ENCODE measurements at regions not wholly inside any gene's neighbourhood (a gene's known extent, or its start where the extent isn't known, plus 50 kb on each side); places are given as distances from the start of the nearest gene placed in this dataset.
"Not testable (repeated sequence)": the region's sequence is repeated elsewhere in the genome, so short reads cannot be mapped to it uniquely, and the experiment has no call there.

GRCh38 chr19:22491746-22492145 lies 69.6 kb upstream of the ZNF98 start:
- TF ChIP-seq, protein P1, sequence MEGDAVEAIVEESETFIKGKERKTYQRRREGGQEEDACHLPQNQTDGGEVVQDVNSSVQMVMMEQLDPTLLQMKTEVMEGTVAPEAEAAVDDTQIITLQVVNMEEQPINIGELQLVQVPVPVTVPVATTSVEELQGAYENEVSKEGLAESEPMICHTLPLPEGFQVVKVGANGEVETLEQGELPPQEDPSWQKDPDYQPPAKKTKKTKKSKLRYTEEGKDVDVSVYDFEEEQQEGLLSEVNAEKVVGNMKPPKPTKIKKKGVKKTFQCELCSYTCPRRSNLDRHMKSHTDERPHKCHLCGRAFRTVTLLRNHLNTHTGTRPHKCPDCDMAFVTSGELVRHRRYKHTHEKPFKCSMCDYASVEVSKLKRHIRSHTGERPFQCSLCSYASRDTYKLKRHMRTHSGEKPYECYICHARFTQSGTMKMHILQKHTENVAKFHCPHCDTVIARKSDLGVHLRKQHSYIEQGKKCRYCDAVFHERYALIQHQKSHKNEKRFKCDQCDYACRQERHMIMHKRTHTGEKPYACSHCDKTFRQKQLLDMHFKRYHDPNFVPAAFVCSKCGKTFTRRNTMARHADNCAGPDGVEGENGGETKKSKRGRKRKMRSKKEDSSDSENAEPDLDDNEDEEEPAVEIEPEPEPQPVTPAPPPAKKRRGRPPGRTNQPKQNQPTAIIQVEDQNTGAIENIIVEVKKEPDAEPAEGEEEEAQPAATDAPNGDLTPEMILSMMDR (IDR thresholded peaks at IDR 0.05; ENCODE audit: insufficient read depth, missing control alignments), result no peak
- FAIRE-seq (no peak), DNase-seq (ENCODE audit: insufficient read length, low spot score) (no peak)

DNA sequence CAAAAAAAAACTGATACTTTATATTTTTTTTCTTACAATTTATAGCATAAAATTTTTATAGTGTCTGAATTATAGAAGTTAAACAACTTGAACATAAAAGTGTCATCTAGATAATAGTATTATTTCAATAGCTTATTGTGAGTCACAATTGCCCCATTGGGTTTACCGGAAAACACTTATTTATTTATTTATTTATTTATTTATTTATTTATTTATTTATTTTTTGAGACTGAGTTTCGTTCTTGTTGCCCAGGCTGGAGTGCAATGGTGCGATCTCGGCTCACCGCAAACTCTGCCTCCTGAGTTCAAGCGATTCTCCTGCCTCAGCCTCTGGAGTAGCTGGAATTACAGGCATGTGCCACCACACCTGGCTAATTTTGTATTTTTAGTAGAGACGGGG lies 61.4 kb upstream of the ZNF98 start:
- not testable (repeated sequence) for FAIRE-seq; DNase-seq (ENCODE audit: insufficient read length, low spot score)

- FAIRE-seq, result no peak
- TF ChIP-seq, protein P1 (IDR thresholded peaks at IDR 0.05; ENCODE audit: insufficient read depth, missing control alignments), result no peak
- DNase-seq (ENCODE audit: insufficient read length, low spot score), result no peak
Observed at GRCh38 chr19:22472180-22472637, 50.1 kb upstream of the ZNF98 start.

Measured in D721Med (cell line).